HepG2 (cell line): ENCODE measurements at regions not wholly inside any gene's neighbourhood (a gene's known extent, or its start where the extent isn't known, plus 50 kb on each side); places are given as distances from the start of the nearest gene placed in this dataset.

ENCODE experiments used
- ATAC-seq: fragments of 200-7000 bp; cut with Tn5 transposase; 3 replicates; pipeline ENCODE4 v1.9.1; 2020; ENCODE audit warnings: mild to moderate bottlenecking, moderate library complexity
- BruUV-seq: library from RNA; stranded (reverse); fragments of 400-500 nt; replicated peaks from 2 replicates; lab custom pipeline; 2021; lab: Mats Ljungman, UMichigan
- CTCF ChIA-PET: fragments of 300-600 bp; formaldehyde crosslinking; extraction: SDS; loops from one replicate; lab custom pipeline; 2021; ENCODE audit warnings: low total read pairs, inconsistent platforms, low intra/inter-chr PET ratio; lab: Yijun Ruan, JAX
- POLR2A ChIA-PET: fragments of 350-600 bp; sonication (Branson Sonifier 250); formaldehyde crosslinking; loops from one replicate; lab custom pipeline; 2020; ENCODE audit warnings: antibody characterized with exemption, inconsistent platforms; lab: Yijun Ruan, JAX
- DNase-seq: peaks from one replicate; pipeline ENCODE4 v3.0.0-alpha.2; 2015; ENCODE audit warnings: low spot score
- FAIRE-seq: peaks from 3 replicates; lab custom pipeline; 2011; peaks lifted over from hg19 to GRCh38; lab: Jason Lieb, UNC
- H2AFZ ChIP-seq: one replicate; pipeline ENCODE4 v1.6.1; 2011; ENCODE audit warnings: low read length, inconsistent platforms
- H3K27ac ChIP-seq: fragments of 300-600 bp; 3 replicates; pipeline ENCODE4 v1.8.0; 2011; ENCODE audit warnings: mixed run types, mild to moderate bottlenecking, mixed read lengths, low read length, inconsistent platforms; ENCODE audit not compliant: insufficient read depth; ENCODE audit errors: extremely low read length
- H3K27me3 ChIP-seq, 2 experiments: fragments of 200-600 bp in 1 of 2; 2 replicates in 1 of 2; 3 replicates in 1 of 2; pipeline versions ENCODE4 v1.6.0 to v1.8.0; 2011; ENCODE audit warnings: low read length in 2 of 2, mild to moderate bottlenecking in 2 of 2, moderate library complexity in 2 of 2, inconsistent platforms in 1 of 2; ENCODE audit not compliant: insufficient read depth in 2 of 2, control insufficient read depth in 1 of 2
- H3K36me3 ChIP-seq, 2 experiments: fragments of 200-600 bp in 1 of 2; replicated peaks in 1 of 2; 2 replicates in 1 of 2; 3 replicates in 1 of 2; pipeline versions ENCODE4 v1.5.1 to v1.8.0; 2011; ENCODE audit warnings: low read length in 2 of 2, inconsistent platforms in 1 of 2; ENCODE audit not compliant: insufficient read depth in 2 of 2, control insufficient read depth in 1 of 2
- H3K4me1 ChIP-seq: 2 replicates; pipeline ENCODE4 v1.5.1; 2012; ENCODE audit warnings: low read length, inconsistent platforms; ENCODE audit not compliant: insufficient read depth
- H3K4me2 ChIP-seq: 2 replicates; pipeline ENCODE4 v1.6.0; 2011; ENCODE audit warnings: low read depth, low read length, inconsistent platforms
- H3K4me3 ChIP-seq, 3 experiments: fragments of 200-600 bp in 1 of 3; sonication (generic), shearing (Covaris generic) in 1 of 3; replicated peaks in 1 of 3; 2 replicates each; pipeline ENCODE4 v1.5.1; 2011 to 2016; ENCODE audit warnings: low read length in 3 of 3, inconsistent platforms in 2 of 3, low read depth in 2 of 3, mild to moderate bottlenecking in 2 of 3, control low read depth in 1 of 3, mixed read lengths in 1 of 3; ENCODE audit not compliant: insufficient read depth in 1 of 3
- H3K79me2 ChIP-seq: one replicate; pipeline ENCODE4 v1.6.1; 2011; ENCODE audit warnings: low read length, inconsistent platforms; ENCODE audit not compliant: insufficient read depth
- H3K9ac ChIP-seq: 2 replicates; pipeline ENCODE4 v1.6.0; 2011; ENCODE audit warnings: mild to moderate bottlenecking, low read depth, low read length, inconsistent platforms; ENCODE audit not compliant: insufficient read depth
- H3K9me3 ChIP-seq: 2 replicates; pipeline ENCODE4 v1.5.1; 2012; ENCODE audit warnings: mild to moderate bottlenecking, low read length
- H4K20me1 ChIP-seq: 2 replicates; pipeline ENCODE4 v1.6.0; 2011; ENCODE audit warnings: inconsistent platforms, mild to moderate bottlenecking, low read length, moderate library complexity; ENCODE audit not compliant: insufficient read depth
- EED ChIP-seq: sonication (generic); formaldehyde crosslinking; IDR thresholded peaks from 2 replicates; pipeline ENCODE4 v1.5.0; 2020; ENCODE audit warnings: mild to moderate bottlenecking, missing genetic modification reagents
- RBM22 ChIP-seq: fragments of 200-400 bp; formaldehyde crosslinking; optimal IDR thresholded peaks from 2 replicates; pipeline ENCODE3; 2017; ENCODE audit warnings: mild to moderate bottlenecking, low read length, moderate library complexity
- REPIN1 ChIP-seq: sonication (generic); formaldehyde crosslinking; IDR thresholded peaks from 2 replicates; pipeline ENCODE4 v1.8.0; 2022; ENCODE audit warnings: missing genetic modification reagents, low read depth, mild to moderate bottlenecking, borderline replicate concordance
- ZBTB21 ChIP-seq: sonication (generic); formaldehyde crosslinking; IDR thresholded peaks from 2 replicates; pipeline ENCODE4 v1.4.0; 2020; ENCODE audit warnings: missing genetic modification reagents
- ZNF260 ChIP-seq: sonication (generic); formaldehyde crosslinking; IDR thresholded peaks from 2 replicates; pipeline ENCODE4 v1.4.0; 2020; ENCODE audit warnings: missing genetic modification reagents, low read depth, mild to moderate bottlenecking, borderline replicate concordance
- ZNF547 ChIP-seq: sonication (generic); formaldehyde crosslinking; IDR thresholded peaks from 2 replicates; pipeline ENCODE4 v1.5.1; 2020; ENCODE audit warnings: mild to moderate bottlenecking, missing genetic modification reagents
- ZNF776 ChIP-seq: sonication (generic); formaldehyde crosslinking; IDR thresholded peaks from 2 replicates; pipeline ENCODE4 v1.4.0; 2020; ENCODE audit warnings: mild to moderate bottlenecking, missing genetic modification reagents
- WGBS: methylation state at CpG from one replicate; pipeline ENCODE4 v1.1.6; 2017; ENCODE audit warnings: low lambda C conversion rate; 5-methylcytosine and 5-hydroxymethylcytosine counted together
- in situ Hi-C: cut with HindIII; loops from 2 replicates; pipeline ENCODE4 v1.10.0; 2017; ENCODE audit warnings: low pct_unique_long_range_greater_than_20kb; ENCODE audit not compliant: extremely low pct_ligation_motif_present
- intact Hi-C: fragments of 100-400 bp; cut with micrococcal nuclease; formaldehyde crosslinking; loops from one replicate; pipeline ENCODE4 v1.10.0; 2022; ENCODE audit not compliant: unreplicated experiment
- TF ChIP-seq, protein P1 (sequence below): sonication (generic); formaldehyde crosslinking; IDR thresholded peaks from 2 replicates; pipeline ENCODE4 v1.4.0; 2020; ENCODE audit warnings: missing genetic modification reagents, mild to moderate bottlenecking, borderline replicate concordance

DNA sequence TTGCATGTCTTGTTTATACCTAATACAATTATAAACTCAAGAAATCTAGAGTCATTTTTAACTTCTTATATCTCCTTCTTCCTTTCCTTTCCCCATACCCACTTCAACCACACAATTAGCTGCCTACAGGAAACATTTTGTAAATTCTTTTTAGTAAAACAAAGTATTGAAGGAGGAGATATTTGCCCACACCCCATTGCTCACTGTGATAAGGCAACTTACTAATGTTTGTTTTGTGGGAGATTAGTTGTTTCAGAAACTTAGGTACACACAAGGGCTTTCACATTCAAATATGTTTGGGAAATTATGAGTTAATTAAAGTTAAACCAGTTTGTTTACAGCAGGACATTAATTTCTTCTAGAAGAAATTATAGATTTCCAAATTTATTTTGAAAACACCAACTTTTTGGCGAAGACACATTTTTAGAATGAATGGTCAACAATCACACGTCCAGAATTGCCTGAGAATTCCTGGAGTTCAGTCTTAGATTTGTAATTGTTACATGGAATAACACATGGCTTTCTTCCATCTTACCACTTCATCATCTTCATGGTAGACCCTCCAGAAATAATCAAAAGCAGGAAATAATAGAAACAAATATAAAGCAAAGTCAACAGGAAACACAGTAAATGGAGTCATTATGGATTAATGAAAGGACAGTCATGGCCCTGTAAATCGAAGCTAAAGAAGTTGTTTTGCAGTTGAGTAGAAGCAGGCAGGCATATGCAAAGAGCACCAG is 62.5 kb upstream of the RAB27B start:
- no peak for FAIRE-seq
- no peak overlapping the region for H3K4me3 ChIP-seq
- no peak overlapping the region for H3K9ac ChIP-seq
- no peaks in the 10 kb centered on the region for H3K79me2 ChIP-seq
- H4K20me1 ChIP-seq = no peaks in the 10 kb centered on the region
- in situ Hi-C loops (no loop called here), intact Hi-C loops (loop anchor here (10.0 kb wide), 1 partner anchor 179 kb away; no protein-coding TSS in a partner anchor)
- ChIA-PET CTCF (no interaction called here), POLR2A (no interaction called here)
- H3K27me3 ChIP-seq = no peaks in the 10 kb centered on the region
- H3K36me3 ChIP-seq = no peaks in the 10 kb centered on the region
- no peak for ATAC-seq
- H3K4me1 ChIP-seq = peaks cover 21% of the 10 kb centered on the region
- H3K27ac ChIP-seq = no peak overlapping the region
- no peak for TF ChIP-seq EED (CRISPR knock-in tag)
- TF ChIP-seq ZNF547 (CRISPR knock-in tag) = no peak
- TF ChIP-seq REPIN1 (CRISPR knock-in tag) = no peak
- TF ChIP-seq, protein P1, sequence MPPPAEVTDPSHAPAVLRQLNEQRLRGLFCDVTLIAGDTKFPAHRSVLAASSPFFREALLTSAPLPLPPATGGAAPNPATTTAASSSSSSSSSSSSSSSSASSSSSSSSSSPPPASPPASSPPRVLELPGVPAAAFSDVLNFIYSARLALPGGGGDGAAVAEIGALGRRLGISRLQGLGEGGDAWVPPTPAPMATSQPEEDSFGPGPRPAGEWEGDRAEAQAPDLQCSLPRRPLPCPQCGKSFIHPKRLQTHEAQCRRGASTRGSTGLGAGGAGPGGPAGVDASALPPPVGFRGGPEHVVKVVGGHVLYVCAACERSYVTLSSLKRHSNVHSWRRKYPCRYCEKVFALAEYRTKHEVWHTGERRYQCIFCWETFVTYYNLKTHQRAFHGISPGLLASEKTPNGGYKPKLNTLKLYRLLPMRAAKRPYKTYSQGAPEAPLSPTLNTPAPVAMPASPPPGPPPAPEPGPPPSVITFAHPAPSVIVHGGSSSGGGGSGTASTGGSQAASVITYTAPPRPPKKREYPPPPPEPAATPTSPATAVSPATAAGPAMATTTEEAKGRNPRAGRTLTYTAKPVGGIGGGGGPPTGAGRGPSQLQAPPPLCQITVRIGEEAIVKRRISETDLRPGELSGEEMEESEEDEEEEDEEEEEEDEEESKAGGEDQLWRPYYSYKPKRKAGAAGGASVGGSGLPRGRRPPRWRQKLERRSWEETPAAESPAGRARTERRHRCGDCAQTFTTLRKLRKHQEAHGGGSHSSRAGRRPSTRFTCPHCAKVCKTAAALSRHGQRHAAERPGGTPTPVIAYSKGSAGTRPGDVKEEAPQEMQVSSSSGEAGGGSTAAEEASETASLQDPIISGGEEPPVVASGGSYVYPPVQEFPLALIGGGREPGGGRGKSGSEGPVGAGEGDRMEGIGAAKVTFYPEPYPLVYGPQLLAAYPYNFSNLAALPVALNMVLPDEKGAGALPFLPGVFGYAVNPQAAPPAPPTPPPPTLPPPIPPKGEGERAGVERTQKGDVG (CRISPR knock-in tag) = no peak
- TF ChIP-seq RBM22 = no peak
- no peak for TF ChIP-seq ZNF776
- TF ChIP-seq ZBTB21 = no peak
- TF ChIP-seq ZNF260 (CRISPR knock-in tag) = no peak
- H3K4me2 ChIP-seq = no peak overlapping the region
- DNase-seq = no peak
- no TSS peak for BruUV-seq
- no peaks in the 10 kb centered on the region for H3K9me3 ChIP-seq
- H2AFZ ChIP-seq = no peak overlapping the region
- WGBS = 4% methylated on average over 3 of the region's 3 CpGs
